Prostate gland (tissue), 2 donors: ENCODE measurements at regions not wholly inside any gene's neighbourhood (a gene's known extent, or its start where the extent isn't known, plus 50 kb on each side); places are given as distances from the start of the nearest gene placed in this dataset.
"Not testable (repeated sequence)": the region's sequence is repeated elsewhere in the genome, so short reads cannot be mapped to it uniquely, and the experiment has no call there.

ENCODE experiments used
- POLR2A ChIP-seq: fragments of 450-650 bp; IDR thresholded peaks from one replicate; pipeline ENCODE4 v1.6.1; 2016; ENCODE audit warnings: antibody characterized with exemption, mild to moderate bottlenecking
- TF ChIP-seq, protein P1 (sequence below), 4 experiments: fragments of 200-600 bp in 2 of 4; fragments of 450-650 bp in 2 of 4; sonication (generic) in 2 of 4; IDR thresholded peaks; 1 replicate in 3 of 4; 2 replicates in 1 of 4; pipeline ENCODE4 v1.5.1; 2016 to 2019; ENCODE audit warnings: antibody characterized with exemption in 4 of 4, mild to moderate bottlenecking in 2 of 4, moderate library complexity in 2 of 4

DNA sequence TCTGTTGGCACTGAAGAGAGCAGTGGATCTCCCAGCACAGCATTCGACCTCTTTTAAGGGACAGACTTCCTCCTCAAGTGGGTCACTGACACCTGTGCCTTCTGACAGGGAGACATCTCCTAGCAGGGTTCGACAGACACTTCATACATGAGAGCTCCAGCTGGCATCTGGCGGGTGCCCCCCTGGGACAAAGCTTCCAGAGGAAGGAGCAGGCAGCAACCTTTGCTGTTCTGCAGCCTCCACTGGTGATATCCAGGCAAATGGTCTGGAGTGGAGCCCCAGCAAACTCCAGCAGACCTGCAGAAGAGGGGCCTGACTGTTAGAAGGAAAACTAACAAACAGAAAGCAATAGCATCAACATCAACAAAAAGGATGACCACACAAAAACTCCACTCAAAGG is 624.3 kb upstream of the CCDC179 start:
- not testable (repeated sequence) for TF ChIP-seq POLR2A
- TF ChIP-seq, protein P1, sequence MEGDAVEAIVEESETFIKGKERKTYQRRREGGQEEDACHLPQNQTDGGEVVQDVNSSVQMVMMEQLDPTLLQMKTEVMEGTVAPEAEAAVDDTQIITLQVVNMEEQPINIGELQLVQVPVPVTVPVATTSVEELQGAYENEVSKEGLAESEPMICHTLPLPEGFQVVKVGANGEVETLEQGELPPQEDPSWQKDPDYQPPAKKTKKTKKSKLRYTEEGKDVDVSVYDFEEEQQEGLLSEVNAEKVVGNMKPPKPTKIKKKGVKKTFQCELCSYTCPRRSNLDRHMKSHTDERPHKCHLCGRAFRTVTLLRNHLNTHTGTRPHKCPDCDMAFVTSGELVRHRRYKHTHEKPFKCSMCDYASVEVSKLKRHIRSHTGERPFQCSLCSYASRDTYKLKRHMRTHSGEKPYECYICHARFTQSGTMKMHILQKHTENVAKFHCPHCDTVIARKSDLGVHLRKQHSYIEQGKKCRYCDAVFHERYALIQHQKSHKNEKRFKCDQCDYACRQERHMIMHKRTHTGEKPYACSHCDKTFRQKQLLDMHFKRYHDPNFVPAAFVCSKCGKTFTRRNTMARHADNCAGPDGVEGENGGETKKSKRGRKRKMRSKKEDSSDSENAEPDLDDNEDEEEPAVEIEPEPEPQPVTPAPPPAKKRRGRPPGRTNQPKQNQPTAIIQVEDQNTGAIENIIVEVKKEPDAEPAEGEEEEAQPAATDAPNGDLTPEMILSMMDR (IDR thresholded peaks at IDR 0.05) = not testable (repeated sequence)
